GM21786 (cell line): ENCODE measurements at regions not wholly inside any gene's neighbourhood (a gene's known extent, or its start where the extent isn't known, plus 50 kb on each side); places are given as distances from the start of the nearest gene placed in this dataset.
"Not testable (repeated sequence)": the region's sequence is repeated elsewhere in the genome, so short reads cannot be mapped to it uniquely, and the experiment has no call there.

ENCODE experiments used
- ATAC-seq: cut with Tn5 transposase; IDR thresholded peaks from one replicate; pipeline ENCODE4 v1.9.1; 2021; ENCODE audit not compliant: unreplicated experiment

GRCh38 chr1:93774707-93775106, 93.1 kb upstream of the BCAR3 start:
- ATAC-seq: no peak

DNA sequence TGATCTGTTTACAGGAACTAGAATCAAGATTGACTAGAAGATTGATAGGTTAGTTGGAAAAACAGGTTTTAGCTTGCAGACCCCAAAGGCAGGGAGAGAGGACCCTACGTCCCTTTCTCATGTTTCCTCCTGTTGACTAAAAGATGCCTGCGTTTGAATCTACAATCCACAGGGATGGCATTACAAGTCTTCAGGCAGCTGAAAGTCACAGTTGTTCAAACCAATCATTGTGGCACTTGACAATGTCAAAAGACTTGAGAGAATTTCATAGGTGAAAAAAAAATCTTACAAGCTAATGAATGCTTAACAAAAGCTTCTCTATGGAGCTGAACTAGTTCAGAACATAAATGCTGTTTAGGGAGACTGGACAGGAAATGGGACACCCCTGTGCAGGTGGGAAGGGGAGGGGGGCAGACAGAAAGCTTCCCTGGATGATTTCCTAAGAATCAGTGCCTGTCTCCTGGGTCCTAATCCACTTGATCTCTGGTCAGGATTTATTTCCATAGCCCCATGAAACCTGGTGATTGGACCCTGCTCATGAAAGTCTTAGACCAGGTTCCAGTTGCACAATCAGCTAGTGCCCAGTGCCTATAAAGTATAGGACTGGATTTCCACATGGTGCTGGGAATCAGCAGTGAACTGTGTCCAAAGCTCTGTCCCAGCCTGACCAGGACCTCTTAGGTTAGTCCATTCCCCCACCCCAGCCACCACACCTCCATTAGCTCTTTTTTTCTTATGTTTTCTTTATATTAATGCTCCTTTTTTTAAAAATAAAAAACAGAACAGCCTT, 91.6 kb upstream of the BCAR3 start:
- ATAC-seq: no peak

- ATAC-seq: no peak
Observed at GRCh38 chr1:93771843-93772242, 90.2 kb upstream of the BCAR3 start.

DNA sequence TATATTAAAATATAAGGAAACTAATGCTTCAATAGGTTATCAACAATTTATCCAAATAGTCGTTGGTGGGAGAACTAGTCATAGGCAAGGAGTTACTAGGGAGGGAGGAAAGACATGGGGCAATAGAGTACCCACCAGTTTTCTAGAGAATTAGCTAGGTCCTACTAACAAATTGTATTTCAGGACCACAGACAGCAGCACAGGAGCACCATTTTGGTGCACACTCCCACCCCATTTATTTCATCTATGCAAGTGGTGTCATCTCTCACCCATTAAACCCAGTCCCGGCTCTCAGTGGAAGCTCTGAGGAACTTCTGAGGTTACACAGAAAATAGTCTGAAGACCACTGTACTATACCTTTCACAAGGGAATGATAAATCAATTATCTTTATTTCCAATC, 89.0 kb upstream of the BCAR3 start:
- ATAC-seq: no peak

DNA sequence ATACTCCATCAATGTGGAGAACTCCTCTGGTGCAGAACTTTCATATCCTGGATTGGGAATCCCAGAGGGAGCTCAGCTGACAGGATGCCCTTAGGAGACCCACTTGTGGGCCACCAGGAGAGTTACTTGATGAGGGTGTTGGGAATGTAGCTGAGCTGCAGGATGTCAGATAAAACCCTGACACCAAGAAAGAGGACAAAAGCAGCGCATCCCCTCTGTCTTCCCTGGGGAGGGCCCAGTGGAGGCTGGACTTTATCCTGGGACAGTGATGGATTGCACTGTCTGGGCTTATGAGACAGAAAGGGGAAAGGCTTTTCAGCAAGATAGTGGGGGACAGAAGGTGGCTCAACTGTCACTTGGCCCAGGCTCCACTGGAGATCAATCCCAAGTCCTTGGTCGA, 88.1 kb upstream of the BCAR3 start:
- no peak for ATAC-seq

- ATAC-seq: no peak
Observed at GRCh38 chr1:93768380-93768863, 86.8 kb upstream of the BCAR3 start.

GRCh38 chr1:93766451-93766850, 84.8 kb upstream of the BCAR3 start:
- ATAC-seq: no peak

GRCh38 chr1:93765099-93765498, 83.5 kb upstream of the BCAR3 start:
- ATAC-seq: no peak

DNA sequence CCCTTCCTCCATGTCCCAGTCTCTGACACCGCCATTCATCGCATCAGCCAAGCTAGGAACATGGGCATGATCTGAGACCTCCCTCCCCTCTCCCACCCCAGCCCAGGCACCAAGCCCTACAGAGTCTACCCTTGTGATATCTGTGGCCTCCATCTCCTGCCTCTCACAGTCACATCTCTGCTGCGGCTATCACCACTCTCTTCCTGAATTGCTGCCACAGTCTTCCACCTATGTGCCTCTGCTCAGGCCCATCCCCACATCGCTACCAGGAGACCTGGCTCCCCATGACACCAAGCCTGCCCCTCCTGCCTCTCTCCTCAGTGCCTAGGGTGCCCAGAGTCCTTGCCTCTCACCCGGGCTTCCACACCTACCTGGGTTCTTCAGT, 82.7 kb upstream of the BCAR3 start:
- no peak for ATAC-seq

DNA sequence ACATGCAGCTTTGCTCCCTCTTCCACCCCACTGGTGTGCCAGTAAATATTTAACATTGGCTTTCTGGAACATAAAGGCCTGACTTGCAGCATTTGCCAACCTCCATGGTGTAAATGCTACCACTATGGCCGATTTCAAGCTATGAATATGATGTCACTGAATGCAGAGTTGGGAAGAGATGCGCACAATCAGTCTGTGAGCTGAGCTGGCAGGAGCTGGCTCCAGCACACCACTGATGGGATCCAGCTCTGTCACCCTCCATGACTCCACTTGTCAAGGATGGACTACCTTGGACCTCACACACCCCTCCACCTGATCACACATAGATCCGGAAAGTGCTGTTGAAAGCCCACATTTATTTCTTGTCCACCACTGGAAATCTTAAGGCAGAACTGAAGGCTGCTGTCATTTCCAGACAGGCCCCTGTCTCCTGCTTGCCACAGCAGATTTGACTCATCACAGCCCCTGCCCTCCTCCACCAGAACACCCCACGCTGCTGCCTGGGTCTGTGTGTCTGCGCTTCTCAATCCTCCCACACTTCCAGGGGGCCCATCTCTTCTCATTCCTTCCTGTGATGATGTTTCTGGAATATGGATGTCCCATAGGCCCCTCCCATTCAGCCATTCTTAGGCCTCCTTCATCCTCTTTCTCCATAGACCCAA, 82.2 kb upstream of the BCAR3 start:
- no peak for ATAC-seq

DNA sequence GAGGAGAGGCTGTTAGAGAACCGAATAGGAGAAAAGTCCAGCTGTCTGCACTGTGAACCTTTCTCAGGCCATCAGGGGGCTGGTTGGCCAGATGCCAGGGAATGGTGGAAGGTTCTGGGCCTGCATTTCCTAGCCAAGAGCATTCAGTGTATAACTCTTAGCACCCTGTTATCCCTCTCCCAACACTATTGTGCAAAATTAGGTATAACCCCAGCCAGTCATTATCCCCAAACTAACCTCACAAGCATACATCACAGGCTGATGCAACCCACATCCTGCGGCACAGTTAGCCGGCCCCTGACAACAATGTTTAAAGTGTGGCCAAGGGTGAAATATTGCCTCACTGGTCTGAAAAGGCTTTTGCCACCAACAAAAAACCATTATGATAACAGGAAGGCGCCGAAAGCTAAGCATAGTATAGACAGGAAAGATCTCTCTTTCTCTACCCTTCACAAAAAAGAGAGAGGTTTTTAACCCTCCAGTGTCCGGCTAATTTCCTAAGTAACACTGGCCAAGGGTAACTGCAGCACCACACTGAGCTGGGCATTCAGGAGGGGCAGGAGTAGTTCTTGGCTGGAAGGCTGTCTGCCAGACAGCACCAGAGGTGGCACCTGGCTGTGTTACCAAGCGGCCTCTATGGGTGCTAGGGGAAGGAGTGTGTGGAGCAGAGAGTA, 77.3 kb upstream of the BCAR3 start:
- no peak for ATAC-seq

- no peak for ATAC-seq
Observed at GRCh38 chr1:93757256-93758036, 75.8 kb upstream of the BCAR3 start.

GRCh38 chr1:93756657-93757056, 75.0 kb upstream of the BCAR3 start:
- no peak for ATAC-seq

DNA sequence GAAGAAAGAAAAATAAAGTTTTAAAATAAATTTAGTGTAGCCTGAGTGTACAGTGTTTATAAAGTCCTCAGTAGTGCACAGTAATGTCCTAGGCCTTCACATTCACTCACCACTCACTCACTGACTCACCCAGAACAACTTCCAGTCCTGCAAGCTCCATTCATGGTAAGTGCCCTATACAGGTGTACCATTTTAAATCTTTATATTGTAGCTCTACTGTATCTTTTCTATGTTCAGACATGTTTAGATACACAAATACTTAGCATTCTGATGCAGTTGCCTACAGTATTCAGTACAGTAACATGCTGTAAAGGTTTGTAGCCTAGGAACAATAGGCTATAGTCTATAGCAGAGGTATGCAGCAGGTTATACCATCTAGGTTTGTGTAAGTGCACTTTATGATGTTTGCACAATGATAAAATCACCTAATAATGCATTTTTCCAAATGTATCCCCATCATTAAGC, 73.6 kb upstream of the BCAR3 start:
- ATAC-seq: not testable (repeated sequence)

DNA sequence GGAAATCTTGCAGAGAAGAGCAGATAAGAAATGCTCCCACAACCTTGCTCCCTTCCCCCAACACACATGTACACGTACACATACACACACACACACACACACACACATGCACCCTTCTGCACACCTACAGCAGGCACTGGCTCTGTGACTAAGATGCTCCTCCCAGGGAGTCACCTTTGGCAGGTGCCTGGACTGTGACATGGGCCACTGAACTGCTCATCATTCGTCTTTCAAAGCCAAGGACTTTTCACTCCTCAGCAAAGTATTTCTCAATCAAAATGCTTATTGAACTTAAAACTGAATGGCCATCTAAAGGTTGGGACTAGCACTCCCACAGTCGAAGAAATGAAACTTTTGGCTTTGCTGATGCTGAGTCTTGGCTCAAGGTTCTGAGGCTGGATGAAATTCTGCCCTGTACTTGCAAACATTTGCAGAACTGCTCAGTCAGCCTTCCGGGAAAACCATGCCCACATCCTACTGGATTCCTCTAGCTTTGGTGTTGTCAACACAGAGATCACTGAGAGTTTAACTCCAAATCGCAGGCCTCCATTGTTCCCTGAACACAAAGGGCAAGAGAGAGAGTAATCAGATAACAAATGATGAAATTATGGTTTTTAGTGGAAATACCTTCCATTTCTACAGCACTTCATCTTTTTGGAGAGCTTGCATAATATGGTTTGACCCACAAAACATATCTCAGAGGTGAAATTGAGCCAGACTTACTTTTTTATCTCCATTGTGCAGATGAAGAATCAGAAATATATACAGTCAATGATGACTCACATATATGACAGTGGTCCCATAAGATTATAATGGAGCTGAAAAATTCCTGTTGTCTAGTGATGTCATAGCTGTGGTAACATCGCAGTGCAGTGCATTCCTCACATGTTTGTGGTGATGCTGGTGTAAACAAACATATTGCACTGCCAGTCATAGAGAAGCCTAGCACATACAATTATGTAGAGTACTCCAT, 72.4 kb upstream of the BCAR3 start:
- no peak for ATAC-seq

DNA sequence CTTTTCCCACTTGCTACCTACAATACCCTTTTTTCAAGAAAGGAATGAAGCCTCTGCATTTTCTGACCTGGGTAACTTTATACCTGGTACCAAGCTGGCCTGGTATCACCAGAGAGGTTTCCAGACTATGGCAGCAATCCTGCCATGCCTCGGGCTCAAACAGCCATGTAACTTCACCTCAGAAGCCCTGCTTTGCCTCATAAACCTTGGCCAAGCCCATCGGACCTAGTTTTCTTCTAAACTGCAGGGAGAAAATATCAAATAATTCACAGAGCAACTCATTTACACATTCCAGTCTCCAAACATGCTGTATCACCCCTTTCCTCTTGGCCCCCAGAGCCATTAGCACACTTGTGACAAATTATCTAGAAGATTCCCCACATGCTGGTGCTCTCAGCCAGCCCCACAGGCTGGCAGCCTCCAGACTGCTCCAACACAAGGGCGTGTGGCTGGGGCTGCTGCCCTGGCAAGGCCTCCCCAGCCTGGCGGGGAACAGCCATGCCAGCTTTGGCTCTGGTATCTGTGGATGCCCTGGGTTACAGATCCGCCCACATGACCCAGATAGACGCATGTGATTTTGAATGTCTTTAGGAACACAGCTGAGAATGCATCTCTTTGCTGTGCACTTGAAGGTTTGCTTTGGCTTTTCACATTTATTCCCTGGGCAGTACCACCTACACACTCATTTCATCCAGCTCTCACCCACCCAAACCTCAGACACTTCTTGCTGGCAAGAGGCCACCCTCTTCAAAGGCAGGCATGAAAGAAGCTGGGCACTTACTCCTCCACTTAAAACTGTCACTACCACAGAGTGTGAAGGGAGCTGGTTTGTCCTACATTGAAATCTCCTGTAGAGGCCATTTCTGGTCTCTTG, 70.0 kb upstream of the BCAR3 start:
- no peak for ATAC-seq

DNA sequence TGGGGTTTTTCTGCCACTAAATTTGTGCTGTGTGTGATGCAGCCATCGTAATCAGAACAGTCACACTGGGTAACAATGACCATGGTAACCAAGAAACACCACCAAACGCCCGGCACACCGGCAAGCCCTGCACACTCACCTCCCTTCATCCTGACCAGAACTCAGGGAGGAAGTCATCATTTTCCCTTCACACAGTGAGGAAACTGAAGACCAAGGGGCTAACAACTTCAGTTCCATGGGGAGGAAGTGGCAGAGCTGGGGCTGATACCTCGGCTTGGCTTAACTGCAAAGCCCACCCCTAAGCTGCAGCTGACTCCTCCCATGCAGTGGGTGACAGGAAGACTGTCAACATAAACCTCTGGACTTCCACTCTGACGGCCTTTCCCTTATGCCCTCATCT, 69.3 kb upstream of the BCAR3 start:
- ATAC-seq: peak; percentile 50

DNA sequence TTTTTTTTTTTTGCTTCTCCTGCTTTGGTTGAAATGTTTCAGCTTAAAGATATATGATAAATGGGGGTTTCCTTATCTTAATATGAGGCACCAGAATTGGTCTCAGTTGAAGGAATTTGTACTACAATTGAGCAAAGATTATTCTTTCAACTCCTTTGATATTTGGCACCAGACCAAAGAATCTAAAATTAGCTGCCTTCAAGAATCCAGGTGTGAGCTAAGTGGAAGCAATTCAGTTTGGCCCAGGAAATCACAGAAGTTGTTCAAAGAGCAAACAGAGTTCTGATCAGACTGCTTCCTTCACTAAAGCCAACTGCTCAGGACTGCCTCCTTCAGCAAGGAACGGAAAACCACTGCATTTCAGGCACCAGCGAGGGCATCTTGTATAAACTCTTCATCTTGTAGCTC, 68.3 kb upstream of the BCAR3 start:
- ATAC-seq: no peak

DNA sequence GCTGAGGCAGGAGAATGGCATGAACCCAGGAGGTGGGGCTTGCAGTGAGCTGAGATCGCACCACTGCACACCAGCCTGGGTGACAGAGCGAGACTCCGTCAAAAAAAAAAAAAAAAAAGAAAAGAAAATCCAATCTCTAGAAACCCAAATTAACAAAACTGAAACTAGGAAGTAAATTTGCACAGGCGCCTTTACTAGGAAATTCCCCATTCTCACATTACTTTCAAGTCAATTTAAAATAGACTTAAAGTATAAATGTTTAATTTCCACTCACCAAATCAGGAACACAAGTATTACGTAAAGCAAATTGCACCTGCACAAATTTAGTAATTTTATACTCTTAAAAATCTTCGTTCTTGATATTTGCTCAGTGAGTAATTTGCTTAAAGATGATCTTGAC, 67.8 kb upstream of the BCAR3 start:
- ATAC-seq: no peak
